ENCODE measurements at regions not wholly inside any gene's neighbourhood (a gene's known extent, or its start where the extent isn't known, plus 50 kb on each side); places are given as distances from the start of the nearest gene placed in this dataset.

DNA sequence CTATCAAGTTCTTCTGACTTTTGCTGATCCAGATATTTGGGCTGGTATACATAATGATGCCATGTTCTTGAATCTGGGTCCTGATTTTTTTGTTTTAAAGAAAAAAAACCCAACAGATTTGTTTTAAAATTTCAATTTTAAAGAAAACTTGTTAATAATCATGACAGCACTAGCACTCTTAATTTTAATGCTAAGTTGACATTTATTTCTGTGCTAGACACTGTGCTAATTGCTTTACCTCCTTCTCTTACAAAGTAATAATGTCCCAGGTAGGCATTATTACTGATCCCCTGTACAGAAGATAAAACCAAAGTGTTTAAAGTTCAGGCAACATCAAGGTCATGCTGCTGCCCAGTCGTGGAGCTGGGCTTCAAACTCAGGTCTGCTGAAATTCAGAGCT lies 101.9 kb downstream of the ZNF608 start:
- CTCF ChIA-PET = interaction anchor here (1.2 kb wide), 1 partner anchor 9 kb away, joined by 3 read pairs; no protein-coding TSS in a partner anchor
- FAIRE-seq = no peak

More for the DNA sequence above, 101.9 kb downstream of the ZNF608 start:
- DNase-seq (ENCODE audit: low read depth, low spot score) = no peak
- H2AFZ ChIP-seq (ENCODE audit: low read depth, low read length) = no peak overlapping the region
- no peaks in the 10 kb centered on the region for H3K9me3 ChIP-seq (replicated peaks; ENCODE audit: control insufficient read depth, insufficient read depth, low read length)
- intact Hi-C loops (cut with micrococcal nuclease) (no loop called here), dilution Hi-C loops (cut with MboI; ENCODE audit: extremely low pct_ligation_motif_present, low sequenced_read_pairs) (no loop called here)
- peaks cover 2 to 12% of the 10 kb centered on the region in 2 experiments for H3K36me3 ChIP-seq (ENCODE audit: control insufficient read depth in 2 of 2, extremely low read depth in 1 of 2, insufficient read depth in 2 of 2, low read length in 2 of 2)
- no peaks in the 10 kb centered on the region for H3K9me1 ChIP-seq (replicated peaks; ENCODE audit: control insufficient read depth, extremely low read depth, insufficient read depth, low read length)
- peaks cover 12% of the 10 kb centered on the region for H3K4me1 ChIP-seq (ENCODE audit: control insufficient read depth, extremely low read depth, insufficient read depth, low read length)
- POLR2A ChIA-PET = no interaction called here
- no peak for TF ChIP-seq POLR2AphosphoS5 (IDR thresholded peaks at IDR 0.05; ENCODE audit: insufficient read depth, low read depth, low read length)
- TF ChIP-seq, protein P1, sequence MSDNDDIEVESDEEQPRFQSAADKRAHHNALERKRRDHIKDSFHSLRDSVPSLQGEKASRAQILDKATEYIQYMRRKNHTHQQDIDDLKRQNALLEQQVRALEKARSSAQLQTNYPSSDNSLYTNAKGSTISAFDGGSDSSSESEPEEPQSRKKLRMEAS (IDR thresholded peaks at IDR 0.05; ENCODE audit: insufficient read depth, insufficient read length) = no peak
- TF ChIP-seq FOS (IDR thresholded peaks at IDR 0.05; ENCODE audit: borderline replicate concordance, insufficient read depth, low read length) = no peak
- no peak for TF ChIP-seq JUN (IDR thresholded peaks at IDR 0.05; ENCODE audit: borderline replicate concordance, insufficient read depth, insufficient read length, low read depth)
- no peak for TF ChIP-seq MYC (IDR thresholded peaks at IDR 0.05; ENCODE audit: low read depth, low read length)
- TF ChIP-seq GATA2 (IDR thresholded peaks at IDR 0.05; ENCODE audit: insufficient read depth, insufficient read length, low read depth, low read length) = no peak
- no peak for TF ChIP-seq EZH2 (IDR thresholded peaks at IDR 0.05; ENCODE audit: borderline replicate concordance, low read depth, low read length, severe bottlenecking)
- TF ChIP-seq, protein P2, sequence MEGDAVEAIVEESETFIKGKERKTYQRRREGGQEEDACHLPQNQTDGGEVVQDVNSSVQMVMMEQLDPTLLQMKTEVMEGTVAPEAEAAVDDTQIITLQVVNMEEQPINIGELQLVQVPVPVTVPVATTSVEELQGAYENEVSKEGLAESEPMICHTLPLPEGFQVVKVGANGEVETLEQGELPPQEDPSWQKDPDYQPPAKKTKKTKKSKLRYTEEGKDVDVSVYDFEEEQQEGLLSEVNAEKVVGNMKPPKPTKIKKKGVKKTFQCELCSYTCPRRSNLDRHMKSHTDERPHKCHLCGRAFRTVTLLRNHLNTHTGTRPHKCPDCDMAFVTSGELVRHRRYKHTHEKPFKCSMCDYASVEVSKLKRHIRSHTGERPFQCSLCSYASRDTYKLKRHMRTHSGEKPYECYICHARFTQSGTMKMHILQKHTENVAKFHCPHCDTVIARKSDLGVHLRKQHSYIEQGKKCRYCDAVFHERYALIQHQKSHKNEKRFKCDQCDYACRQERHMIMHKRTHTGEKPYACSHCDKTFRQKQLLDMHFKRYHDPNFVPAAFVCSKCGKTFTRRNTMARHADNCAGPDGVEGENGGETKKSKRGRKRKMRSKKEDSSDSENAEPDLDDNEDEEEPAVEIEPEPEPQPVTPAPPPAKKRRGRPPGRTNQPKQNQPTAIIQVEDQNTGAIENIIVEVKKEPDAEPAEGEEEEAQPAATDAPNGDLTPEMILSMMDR (IDR thresholded peaks at IDR 0.05; ENCODE audit: extremely low read depth in 1 of 2, insufficient read depth in 1 of 2, low read depth in 1 of 2, low read length in 2 of 2) = no peak
- TF ChIP-seq POLR2A (IDR thresholded peaks at IDR 0.05; ENCODE audit: low read depth, low read length) = no peak
- no peak overlapping the region for H3K4me3 ChIP-seq (replicated peaks in 1 of 3; ENCODE audit: insufficient read depth in 1 of 3, low read depth in 1 of 3, low read length in 3 of 3)
- no peak overlapping the region for H3K27ac ChIP-seq (ENCODE audit: insufficient read depth, low read depth, low read length)
- H4K20me1 ChIP-seq (replicated peaks; ENCODE audit: control insufficient read depth, extremely low read depth, insufficient read depth, low read length) = no peaks in the 10 kb centered on the region
- BruUV-seq (replicated peaks) = no TSS peak
- no peak overlapping the region for H3K9ac ChIP-seq (replicated peaks; ENCODE audit: extremely low read depth, insufficient read depth, low read length)
- no peak overlapping the region for H3K4me2 ChIP-seq (ENCODE audit: insufficient read depth, low read length)
- no peaks in the 10 kb centered on the region for H3K79me2 ChIP-seq (ENCODE audit: control insufficient read depth, insufficient read depth, low read length)
- H3K27me3 ChIP-seq (ENCODE audit: control insufficient read depth in 2 of 2, insufficient read depth in 2 of 2, low read length in 2 of 2) = no peaks in the 10 kb centered on the region

All from endothelial cell of umbilical vein (primary cell).